HFFc6 (cell line): ENCODE measurements at regions not wholly inside any gene's neighbourhood (a gene's known extent, or its start where the extent isn't known, plus 50 kb on each side); places are given as distances from the start of the nearest gene placed in this dataset.

Experiments
- DNase-seq: peaks from one replicate; pipeline ENCODE4 v3.0.0-alpha.2; 2018
- H3K27ac Mint-ChIP-seq: 2 replicates; pipeline ENCODE4 v1.8.0; 2020; ENCODE audit warnings: mild to moderate bottlenecking, mixed read lengths
- H3K27me3 Mint-ChIP-seq: 2 replicates; pipeline ENCODE4 v1.8.0; 2021; ENCODE audit warnings: mild to moderate bottlenecking, moderate library complexity, mixed read lengths; ENCODE audit not compliant: insufficient read depth
- H3K36me3 Mint-ChIP-seq: 2 replicates; pipeline ENCODE4 v1.8.0; 2021; ENCODE audit warnings: low read depth, mixed read lengths
- H3K4me1 Mint-ChIP-seq: 2 replicates; pipeline ENCODE4 v1.8.0; 2020; ENCODE audit warnings: low read depth, mixed read lengths
- H3K4me3 Mint-ChIP-seq: 2 replicates; pipeline ENCODE4 v1.8.0; 2020; ENCODE audit warnings: mild to moderate bottlenecking, moderate library complexity, mixed read lengths
- H3K9me3 Mint-ChIP-seq: 2 replicates; pipeline ENCODE4 v1.8.0; 2020; ENCODE audit warnings: mild to moderate bottlenecking, mixed read lengths
- CTCF ChIP-seq: fragments of 200-600 bp; sonication (generic); IDR thresholded peaks from 2 replicates; pipeline ENCODE4 v1.5.0; 2021; ENCODE audit warnings: antibody characterized with exemption, mild to moderate bottlenecking

GRCh38 chr11:82225930-82226329 is 507.7 kb downstream of the FAM181B start:
- H3K9me3 Mint-ChIP-seq, result peaks cover 13% of the 10 kb centered on the region
- no peaks in the 10 kb centered on the region; the same call in 1 of the 2 replicates for H3K27me3 Mint-ChIP-seq

GRCh38 chr11:82225502-82225901 is 508.2 kb downstream of the FAM181B start:
- Mint-ChIP-seq H3K27ac (no peak overlapping the region), H3K27me3 (no peaks in the 10 kb centered on the region; the same call in 1 of the 2 replicates), H3K9me3 (peaks cover 11% of the 10 kb centered on the region)

More at GRCh38 chr11:82225930-82226329, 507.7 kb downstream of the FAM181B start:
- Mint-ChIP-seq H3K4me3 (no peak overlapping the region), H3K36me3 (no peaks in the 10 kb centered on the region), H3K4me1 (no peaks in the 10 kb centered on the region), H3K27ac (no peak overlapping the region)
- no peak for DNase-seq
- no peak for TF ChIP-seq CTCF

GRCh38 chr11:82216927-82217570 is 516.6 kb downstream of the FAM181B start:
- Mint-ChIP-seq H3K27me3 (no peaks in the 10 kb centered on the region), H3K9me3 (peaks cover 22% of the 10 kb centered on the region), H3K36me3 (no peaks in the 10 kb centered on the region), H3K27ac (no peak overlapping the region), H3K4me3 (no peak overlapping the region), H3K4me1 (no peaks in the 10 kb centered on the region)
- no peak for DNase-seq
- no peak for TF ChIP-seq CTCF

More at GRCh38 chr11:82225502-82225901, 508.2 kb downstream of the FAM181B start:
- no peak for DNase-seq
- no peaks in the 10 kb centered on the region for H3K36me3 Mint-ChIP-seq
- no peak for TF ChIP-seq CTCF
- no peaks in the 10 kb centered on the region for H3K4me1 Mint-ChIP-seq
- H3K4me3 Mint-ChIP-seq, result no peak overlapping the region

- Mint-ChIP-seq H3K9me3 (peaks cover 37% of the 10 kb centered on the region), H3K4me1 (no peaks in the 10 kb centered on the region), H3K36me3 (no peaks in the 10 kb centered on the region), H3K4me3 (no peak overlapping the region), H3K27me3 (no peaks in the 10 kb centered on the region), H3K27ac (no peak overlapping the region)
- no peak for DNase-seq
- TF ChIP-seq CTCF, result no peak
These were observed 523.7 kb downstream of the FAM181B start for GRCh38 chr11:82210011-82210410.

GRCh38 chr11:82195283-82195682 is 538.4 kb downstream of the FAM181B start:
- peaks cover 3% of the 10 kb centered on the region; the same call in 1 of the 2 replicates for H3K36me3 Mint-ChIP-seq
- H3K4me3 Mint-ChIP-seq, result no peak overlapping the region
- TF ChIP-seq CTCF, result no peak
- H3K4me1 Mint-ChIP-seq, result no peaks in the 10 kb centered on the region
- H3K27me3 Mint-ChIP-seq, result no peaks in the 10 kb centered on the region
- H3K27ac Mint-ChIP-seq, result no peak overlapping the region
- H3K9me3 Mint-ChIP-seq, result peaks cover 49% of the 10 kb centered on the region
- DNase-seq, result no peak
